ENCODE measurements at regions not wholly inside any gene's neighbourhood (a gene's known extent, or its start where the extent isn't known, plus 50 kb on each side); places are given as distances from the start of the nearest gene placed in this dataset.

DNA sequence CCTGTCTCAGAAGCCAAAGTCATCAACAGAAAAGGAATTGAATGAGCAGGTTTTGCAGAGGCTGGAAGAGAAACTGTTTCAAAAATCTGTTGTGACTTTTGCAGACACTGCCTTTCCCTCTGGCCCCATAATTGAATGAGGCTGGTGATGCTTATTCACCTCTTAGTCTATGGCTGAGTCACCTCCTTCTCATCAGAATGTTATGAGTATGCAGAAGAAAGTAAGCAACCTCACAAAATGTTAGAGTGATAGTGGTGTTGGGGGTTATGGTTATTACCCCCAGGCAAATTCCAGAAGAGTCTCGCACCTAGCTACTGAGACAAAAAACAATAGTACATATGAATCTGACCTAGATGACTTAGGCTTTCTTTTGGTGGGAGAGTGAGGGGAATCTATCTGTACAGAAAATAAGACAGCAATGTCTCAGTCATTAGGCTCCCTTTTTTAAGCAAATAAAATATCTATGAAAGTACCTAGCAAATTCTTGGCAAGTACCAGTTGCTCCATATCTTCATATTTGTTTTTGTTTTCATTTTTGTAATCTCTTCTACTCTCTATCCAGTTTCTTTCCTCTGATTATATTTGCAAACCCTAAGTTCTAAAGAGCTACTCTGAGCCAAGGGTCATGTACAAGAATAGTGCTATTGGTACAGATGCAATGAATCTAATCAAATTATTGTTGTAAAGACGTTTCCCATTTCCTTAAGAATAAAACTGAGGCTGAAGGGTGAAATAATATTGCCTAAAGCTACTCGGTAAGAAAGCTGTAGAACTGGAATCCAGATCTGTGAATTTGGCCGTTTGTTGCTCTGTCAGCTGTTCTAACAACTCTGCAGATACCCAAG, 498.1 kb upstream of the TNC start:
- Histone ChIP-seq H3K4me1 (ENCODE audit: control insufficient read depth in 2 of 2, insufficient read depth in 2 of 2, low read length in 2 of 2) (no peaks in the 10 kb centered on the region), H3K27ac (ENCODE audit: low read depth in 1 of 2, low read length in 1 of 2) (no peak overlapping the region), H3K9me3 (ENCODE audit: control insufficient read depth in 2 of 2, insufficient read depth in 1 of 2, low read length in 1 of 2) (no peaks in the 10 kb centered on the region), H3K36me3 (ENCODE audit: control insufficient read depth in 2 of 2, insufficient read depth in 2 of 2, low read length in 1 of 2) (no peaks in the 10 kb centered on the region), H3K27me3 (ENCODE audit: control insufficient read depth in 2 of 2, insufficient read depth in 1 of 2, low read length in 1 of 2) (no peaks in the 10 kb centered on the region), H3K4me3 (ENCODE audit: low read length in 2 of 2) (no peak overlapping the region)
- WGBS = 85% methylated on average over 4 of the region's 4 CpGs
- no peak for DNase-seq (ENCODE audit: low read depth in 6 of 9, low spot score in 9 of 9)

DNA sequence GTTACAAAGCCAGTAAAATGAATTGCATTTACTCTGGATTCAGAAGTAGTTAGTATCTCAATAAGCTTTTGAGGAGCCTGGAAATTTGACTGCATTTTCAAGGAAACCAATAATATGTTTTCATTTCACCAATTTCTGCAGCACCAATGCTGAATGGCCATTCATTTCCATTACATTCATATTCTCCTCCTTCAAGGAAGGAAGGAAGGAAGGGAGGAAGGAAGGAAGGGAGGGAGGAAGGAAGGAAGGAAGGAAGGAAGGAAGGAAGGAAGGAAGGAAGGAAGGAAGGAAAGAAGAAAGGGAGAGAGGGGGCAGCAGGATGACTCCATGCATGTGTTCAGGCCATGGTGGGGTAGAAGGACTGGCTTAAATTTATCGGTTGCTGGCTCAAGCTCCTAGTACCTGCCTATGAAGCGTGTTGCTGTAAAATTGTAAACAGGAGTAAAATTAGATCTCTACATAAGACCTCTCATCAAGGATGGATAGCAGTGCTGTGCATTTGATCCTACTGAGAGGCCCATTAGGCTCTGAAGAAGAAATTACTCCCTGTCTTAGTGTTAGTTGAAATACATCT, 498.8 kb upstream of the TNC start:
- Histone ChIP-seq H3K27me3 (ENCODE audit: control insufficient read depth in 2 of 2, insufficient read depth in 1 of 2, low read length in 1 of 2) (no peaks in the 10 kb centered on the region), H3K9me3 (ENCODE audit: control insufficient read depth in 2 of 2, insufficient read depth in 1 of 2, low read length in 1 of 2) (no peaks in the 10 kb centered on the region), H3K4me3 (ENCODE audit: low read length in 2 of 2) (no peak overlapping the region), H3K4me1 (ENCODE audit: control insufficient read depth in 2 of 2, insufficient read depth in 2 of 2, low read length in 2 of 2) (no peaks in the 10 kb centered on the region), H3K27ac (ENCODE audit: low read depth in 1 of 2, low read length in 1 of 2) (no peak overlapping the region), H3K36me3 (ENCODE audit: control insufficient read depth in 2 of 2, insufficient read depth in 2 of 2, low read length in 1 of 2) (no peaks in the 10 kb centered on the region)
- 98% methylated on average over 2 of the region's 2 CpGs for WGBS
- no peak for DNase-seq (ENCODE audit: low read depth in 6 of 9, low spot score in 9 of 9)

- no peaks in the 10 kb centered on the region for H3K36me3 ChIP-seq (ENCODE audit: control insufficient read depth in 2 of 2, insufficient read depth in 2 of 2, low read length in 1 of 2)
- H3K4me3 ChIP-seq (ENCODE audit: low read length in 2 of 2) = no peak overlapping the region
- no peak for DNase-seq (ENCODE audit: low read depth in 6 of 9, low spot score in 9 of 9)
- no peaks in the 10 kb centered on the region for H3K9me3 ChIP-seq (ENCODE audit: control insufficient read depth in 2 of 2, insufficient read depth in 1 of 2, low read length in 1 of 2)
- no peak overlapping the region for H3K27ac ChIP-seq (ENCODE audit: low read depth in 1 of 2, low read length in 1 of 2)
- no peaks in the 10 kb centered on the region for H3K27me3 ChIP-seq (ENCODE audit: control insufficient read depth in 2 of 2, insufficient read depth in 1 of 2, low read length in 1 of 2)
- H3K4me1 ChIP-seq (ENCODE audit: control insufficient read depth in 2 of 2, insufficient read depth in 2 of 2, low read length in 2 of 2) = no peaks in the 10 kb centered on the region
Measured at GRCh38 chr9:115625251-115625650, 507.3 kb upstream of the TNC start.

- H3K4me1 ChIP-seq (ENCODE audit: control insufficient read depth in 2 of 2, insufficient read depth in 2 of 2, low read length in 2 of 2) = no peaks in the 10 kb centered on the region
- 94% methylated on average over 5 of the region's 5 CpGs for WGBS
Measured at GRCh38 chr9:115625954-115626353, 508.0 kb upstream of the TNC start.

DNA sequence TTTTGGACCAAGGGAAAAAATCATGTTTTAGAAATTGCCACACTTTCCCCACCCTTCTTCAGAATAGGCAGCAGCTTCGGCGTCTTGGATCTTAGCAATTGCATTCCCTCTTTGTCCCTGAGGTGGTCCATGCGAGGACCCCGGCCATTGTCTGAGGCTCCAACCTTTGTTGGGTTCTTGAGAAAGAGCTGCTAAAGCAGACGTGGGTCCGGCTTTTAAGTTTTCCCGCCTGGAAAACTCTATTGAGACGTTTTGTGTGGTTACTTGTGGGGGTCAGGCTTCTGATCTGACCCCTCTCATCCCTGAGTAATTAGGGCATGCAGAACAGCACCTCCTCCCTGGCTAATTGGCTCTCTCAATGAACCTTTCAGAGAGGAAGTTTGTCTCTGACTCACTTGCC, 509.6 kb upstream of the TNC start:
- H3K27me3 ChIP-seq (ENCODE audit: control insufficient read depth in 2 of 2, insufficient read depth in 1 of 2, low read length in 1 of 2) = no peaks in the 10 kb centered on the region
- H3K4me1 ChIP-seq (ENCODE audit: control insufficient read depth in 2 of 2, insufficient read depth in 2 of 2, low read length in 2 of 2) = no peaks in the 10 kb centered on the region
- no peak overlapping the region for H3K27ac ChIP-seq (ENCODE audit: low read depth in 1 of 2, low read length in 1 of 2)
- WGBS = 74% methylated on average over 8 of the region's 8 CpGs
- no peak for DNase-seq (ENCODE audit: low read depth in 6 of 9, low spot score in 9 of 9)
- H3K9me3 ChIP-seq (ENCODE audit: control insufficient read depth in 2 of 2, insufficient read depth in 1 of 2, low read length in 1 of 2) = no peaks in the 10 kb centered on the region
- no peaks in the 10 kb centered on the region for H3K36me3 ChIP-seq (ENCODE audit: control insufficient read depth in 2 of 2, insufficient read depth in 2 of 2, low read length in 1 of 2)
- H3K4me3 ChIP-seq (ENCODE audit: low read length in 2 of 2) = no peak overlapping the region

More at GRCh38 chr9:115625954-115626353, 508.0 kb upstream of the TNC start:
- H3K27ac ChIP-seq (ENCODE audit: low read depth in 1 of 2, low read length in 1 of 2) = no peak overlapping the region
- no peak for DNase-seq (ENCODE audit: low read depth in 6 of 9, low spot score in 9 of 9)
- no peaks in the 10 kb centered on the region for H3K27me3 ChIP-seq (ENCODE audit: control insufficient read depth in 2 of 2, insufficient read depth in 1 of 2, low read length in 1 of 2)
- H3K4me3 ChIP-seq (ENCODE audit: low read length in 2 of 2) = no peak overlapping the region
- H3K9me3 ChIP-seq (ENCODE audit: control insufficient read depth in 2 of 2, insufficient read depth in 1 of 2, low read length in 1 of 2) = no peaks in the 10 kb centered on the region
- no peaks in the 10 kb centered on the region for H3K36me3 ChIP-seq (ENCODE audit: control insufficient read depth in 2 of 2, insufficient read depth in 2 of 2, low read length in 1 of 2)

DNA sequence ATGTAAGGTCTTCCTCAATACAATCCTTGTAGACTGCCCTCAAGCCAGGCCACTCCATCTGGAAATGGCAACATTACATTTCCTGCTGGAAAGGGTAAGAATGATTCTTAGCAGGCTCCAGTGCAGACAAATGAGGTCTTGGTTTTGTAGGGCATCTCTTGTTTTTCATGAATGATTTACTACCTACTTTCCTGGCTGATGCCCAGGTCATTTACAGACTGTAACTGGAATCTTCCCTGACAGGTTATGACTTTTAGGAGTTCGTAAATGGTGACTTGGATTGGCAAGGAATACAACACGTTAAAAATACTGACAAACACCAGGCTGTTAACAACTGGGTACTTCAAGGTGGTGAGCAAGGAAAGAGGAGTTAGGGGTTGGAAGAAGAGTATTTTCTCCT, 510.5 kb upstream of the TNC start:
- Histone ChIP-seq H3K36me3 (ENCODE audit: control insufficient read depth in 2 of 2, insufficient read depth in 2 of 2, low read length in 1 of 2) (no peaks in the 10 kb centered on the region), H3K27ac (ENCODE audit: low read depth in 1 of 2, low read length in 1 of 2) (no peak overlapping the region), H3K9me3 (ENCODE audit: control insufficient read depth in 2 of 2, insufficient read depth in 1 of 2, low read length in 1 of 2) (no peaks in the 10 kb centered on the region), H3K4me1 (ENCODE audit: control insufficient read depth in 2 of 2, insufficient read depth in 2 of 2, low read length in 2 of 2) (no peaks in the 10 kb centered on the region), H3K4me3 (ENCODE audit: low read length in 2 of 2) (no peak overlapping the region), H3K27me3 (ENCODE audit: control insufficient read depth in 2 of 2, insufficient read depth in 1 of 2, low read length in 1 of 2) (no peaks in the 10 kb centered on the region)
- 69% methylated on average over 2 of the region's 2 CpGs for WGBS
- DNase-seq (ENCODE audit: low read depth in 6 of 9, low spot score in 9 of 9) = no peak

GRCh38 chr9:115629879-115630840, 512.2 kb upstream of the TNC start:
- 65% methylated on average over 4 of the region's 4 CpGs for WGBS
- H3K4me3 ChIP-seq (ENCODE audit: low read length in 2 of 2) = no peak overlapping the region
- no peak overlapping the region for H3K27ac ChIP-seq (ENCODE audit: low read depth in 1 of 2, low read length in 1 of 2)
- H3K9me3 ChIP-seq (ENCODE audit: control insufficient read depth in 2 of 2, insufficient read depth in 1 of 2, low read length in 1 of 2) = no peaks in the 10 kb centered on the region
- no peaks in the 10 kb centered on the region for H3K27me3 ChIP-seq (ENCODE audit: control insufficient read depth in 2 of 2, insufficient read depth in 1 of 2, low read length in 1 of 2)
- DNase-seq (ENCODE audit: low read depth in 6 of 9, low spot score in 9 of 9) = no peak
- no peaks in the 10 kb centered on the region for H3K36me3 ChIP-seq (ENCODE audit: control insufficient read depth in 2 of 2, insufficient read depth in 2 of 2, low read length in 1 of 2)
- H3K4me1 ChIP-seq (ENCODE audit: control insufficient read depth in 2 of 2, insufficient read depth in 2 of 2, low read length in 2 of 2) = no peaks in the 10 kb centered on the region

DNA sequence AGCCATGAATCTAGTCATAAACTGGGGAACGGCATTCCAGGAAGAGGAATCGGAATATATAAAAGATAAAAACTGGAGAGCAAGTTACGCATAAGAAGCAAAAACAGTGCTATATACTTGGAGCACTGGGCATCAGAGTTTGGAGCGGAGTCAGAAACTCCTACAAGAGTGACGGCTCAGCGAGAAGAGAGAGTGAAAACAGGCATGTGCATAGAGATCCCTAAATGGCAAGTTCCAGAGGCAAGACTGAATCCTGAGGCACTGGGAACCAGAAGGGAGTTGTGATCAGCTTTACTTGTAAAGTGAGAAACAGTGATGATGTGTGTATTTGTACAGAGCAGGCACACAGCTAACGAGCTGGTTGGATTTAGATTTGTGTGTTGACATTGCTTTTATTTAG, 514.4 kb upstream of the TNC start:
- no peak for DNase-seq (ENCODE audit: low read depth in 6 of 9, low spot score in 9 of 9)
- H3K9me3 ChIP-seq (ENCODE audit: control insufficient read depth in 2 of 2, insufficient read depth in 1 of 2, low read length in 1 of 2) = no peaks in the 10 kb centered on the region
- no peaks in the 10 kb centered on the region for H3K27me3 ChIP-seq (ENCODE audit: control insufficient read depth in 2 of 2, insufficient read depth in 1 of 2, low read length in 1 of 2)
- H3K4me1 ChIP-seq (ENCODE audit: control insufficient read depth in 2 of 2, insufficient read depth in 2 of 2, low read length in 2 of 2) = no peaks in the 10 kb centered on the region
- H3K36me3 ChIP-seq (ENCODE audit: control insufficient read depth in 2 of 2, insufficient read depth in 2 of 2, low read length in 1 of 2) = no peaks in the 10 kb centered on the region
- no peak overlapping the region for H3K4me3 ChIP-seq (ENCODE audit: low read length in 2 of 2)
- WGBS = 95% methylated on average over 7 of the region's 7 CpGs
- no peak overlapping the region for H3K27ac ChIP-seq (ENCODE audit: low read depth in 1 of 2, low read length in 1 of 2)

DNA sequence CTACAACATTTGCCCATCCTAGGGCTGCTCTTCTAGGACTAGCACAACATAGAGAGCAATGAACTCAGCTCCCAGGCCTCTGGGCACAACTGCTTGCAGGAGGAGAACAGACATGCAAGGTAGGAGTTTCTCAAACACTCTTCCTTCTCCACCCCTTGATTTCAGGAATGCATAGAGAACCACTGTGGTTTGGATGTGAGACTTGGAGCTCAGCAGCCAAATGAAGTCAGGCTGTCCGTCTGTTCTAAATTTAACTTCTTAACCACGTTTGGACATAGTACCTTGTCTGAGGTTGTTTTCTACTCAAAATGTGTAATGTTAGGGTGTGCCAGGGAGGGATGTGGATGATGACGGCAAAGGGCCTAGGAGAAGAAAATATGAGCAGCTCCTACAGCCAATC, 515.1 kb upstream of the TNC start:
- no peaks in the 10 kb centered on the region for H3K9me3 ChIP-seq (ENCODE audit: control insufficient read depth in 2 of 2, insufficient read depth in 1 of 2, low read length in 1 of 2)
- no peak for DNase-seq (ENCODE audit: low read depth in 6 of 9, low spot score in 9 of 9)
- H3K27ac ChIP-seq (ENCODE audit: low read depth in 1 of 2, low read length in 1 of 2) = no peak overlapping the region
- H3K36me3 ChIP-seq (ENCODE audit: control insufficient read depth in 2 of 2, insufficient read depth in 2 of 2, low read length in 1 of 2) = no peaks in the 10 kb centered on the region
- H3K4me3 ChIP-seq (ENCODE audit: low read length in 2 of 2) = no peak overlapping the region
- WGBS = 89% methylated on average over 3 of the region's 3 CpGs
- no peaks in the 10 kb centered on the region for H3K4me1 ChIP-seq (ENCODE audit: control insufficient read depth in 2 of 2, insufficient read depth in 2 of 2, low read length in 2 of 2)
- no peaks in the 10 kb centered on the region for H3K27me3 ChIP-seq (ENCODE audit: control insufficient read depth in 2 of 2, insufficient read depth in 1 of 2, low read length in 1 of 2)
